ENCODE measurements at regions not wholly inside any gene's neighbourhood (a gene's known extent, or its start where the extent isn't known, plus 50 kb on each side); places are given as distances from the start of the nearest gene placed in this dataset.
"Not testable (repeated sequence)": the region's sequence is repeated elsewhere in the genome, so short reads cannot be mapped to it uniquely, and the experiment has no call there.

DNA sequence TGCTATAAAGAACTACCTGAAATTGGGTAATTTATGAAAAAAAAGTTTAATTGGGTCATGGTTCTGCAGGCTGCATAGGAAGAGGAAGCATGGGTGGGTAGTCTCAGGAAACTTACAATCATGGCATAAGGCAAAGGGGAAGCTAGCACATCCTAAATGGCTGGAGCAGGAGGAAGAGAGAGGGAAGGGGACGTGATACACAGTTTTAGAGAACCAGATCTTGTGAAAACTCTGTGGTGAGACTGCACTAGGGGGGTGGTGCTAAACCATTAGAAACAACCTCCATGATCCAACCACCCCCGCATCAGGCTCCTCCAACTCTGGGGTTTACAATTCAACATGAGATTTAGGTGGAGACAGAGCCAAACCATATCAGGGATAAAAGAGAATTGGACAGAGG lies 624.2 kb downstream of the PRR16 start:
- no peak for DNase-seq
- 81 to 90% methylated on average over 2 of the region's 2 CpGs for WGBS, 2 donors
- H3K4me1 ChIP-seq, result no peaks in the 10 kb centered on the region
- intact Hi-C loops (cut with DNase I), result no loop called here
- H3K4me3 ChIP-seq, result no peak overlapping the region
- H3K27me3 ChIP-seq, result no peaks in the 10 kb centered on the region
- H3K36me3 ChIP-seq, result no peaks in the 10 kb centered on the region
- H3K27ac ChIP-seq, result no peak overlapping the region
- H3K9me3 ChIP-seq, result no peaks in the 10 kb centered on the region
- TF ChIP-seq, protein P1, sequence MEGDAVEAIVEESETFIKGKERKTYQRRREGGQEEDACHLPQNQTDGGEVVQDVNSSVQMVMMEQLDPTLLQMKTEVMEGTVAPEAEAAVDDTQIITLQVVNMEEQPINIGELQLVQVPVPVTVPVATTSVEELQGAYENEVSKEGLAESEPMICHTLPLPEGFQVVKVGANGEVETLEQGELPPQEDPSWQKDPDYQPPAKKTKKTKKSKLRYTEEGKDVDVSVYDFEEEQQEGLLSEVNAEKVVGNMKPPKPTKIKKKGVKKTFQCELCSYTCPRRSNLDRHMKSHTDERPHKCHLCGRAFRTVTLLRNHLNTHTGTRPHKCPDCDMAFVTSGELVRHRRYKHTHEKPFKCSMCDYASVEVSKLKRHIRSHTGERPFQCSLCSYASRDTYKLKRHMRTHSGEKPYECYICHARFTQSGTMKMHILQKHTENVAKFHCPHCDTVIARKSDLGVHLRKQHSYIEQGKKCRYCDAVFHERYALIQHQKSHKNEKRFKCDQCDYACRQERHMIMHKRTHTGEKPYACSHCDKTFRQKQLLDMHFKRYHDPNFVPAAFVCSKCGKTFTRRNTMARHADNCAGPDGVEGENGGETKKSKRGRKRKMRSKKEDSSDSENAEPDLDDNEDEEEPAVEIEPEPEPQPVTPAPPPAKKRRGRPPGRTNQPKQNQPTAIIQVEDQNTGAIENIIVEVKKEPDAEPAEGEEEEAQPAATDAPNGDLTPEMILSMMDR (IDR thresholded peaks at IDR 0.05), result no peak
- no peak for TF ChIP-seq EP300 (IDR thresholded peaks at IDR 0.05)
- TF ChIP-seq POLR2AphosphoS5 (IDR thresholded peaks at IDR 0.05), result no peak
- TF ChIP-seq POLR2A (IDR thresholded peaks at IDR 0.05), result no peak

DNA sequence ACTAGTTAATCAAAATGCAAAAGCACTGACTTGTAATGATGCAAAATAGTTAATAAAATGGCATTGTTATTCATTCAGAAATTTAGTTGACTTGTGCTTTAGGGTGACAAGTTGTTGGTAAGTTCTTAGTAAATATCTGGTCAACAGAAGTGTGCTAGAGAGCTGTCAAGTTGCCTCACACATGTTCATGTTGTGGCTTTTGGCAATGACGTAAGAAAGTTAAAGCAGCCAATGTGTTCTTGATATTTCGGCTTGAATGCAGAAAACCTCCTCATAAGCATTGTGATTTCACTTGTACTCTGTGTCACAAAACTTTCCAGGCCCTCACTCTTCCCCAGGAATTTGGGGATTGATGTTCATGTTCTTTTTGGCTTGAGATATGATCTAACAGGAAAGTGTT lies 626.7 kb downstream of the PRR16 start:
- H3K27me3 ChIP-seq, result no peaks in the 10 kb centered on the region
- TF ChIP-seq POLR2AphosphoS5 (IDR thresholded peaks at IDR 0.05) (no peak), POLR2A (IDR thresholded peaks at IDR 0.05) (no peak), EP300 (IDR thresholded peaks at IDR 0.05) (no peak)
- TF ChIP-seq, protein P1 (IDR thresholded peaks at IDR 0.05), result no peak
- WGBS, 2 donors, result 80 to 86% methylated on average over 2 of the region's 2 CpGs
- no peaks in the 10 kb centered on the region for H3K9me3 ChIP-seq
- H3K36me3 ChIP-seq, result no peaks in the 10 kb centered on the region
- H3K27ac ChIP-seq, result no peak overlapping the region
- intact Hi-C loops (cut with DNase I), result no loop called here
- no peaks in the 10 kb centered on the region for H3K4me1 ChIP-seq
- no peak for DNase-seq
- no peak overlapping the region for H3K4me3 ChIP-seq

DNA sequence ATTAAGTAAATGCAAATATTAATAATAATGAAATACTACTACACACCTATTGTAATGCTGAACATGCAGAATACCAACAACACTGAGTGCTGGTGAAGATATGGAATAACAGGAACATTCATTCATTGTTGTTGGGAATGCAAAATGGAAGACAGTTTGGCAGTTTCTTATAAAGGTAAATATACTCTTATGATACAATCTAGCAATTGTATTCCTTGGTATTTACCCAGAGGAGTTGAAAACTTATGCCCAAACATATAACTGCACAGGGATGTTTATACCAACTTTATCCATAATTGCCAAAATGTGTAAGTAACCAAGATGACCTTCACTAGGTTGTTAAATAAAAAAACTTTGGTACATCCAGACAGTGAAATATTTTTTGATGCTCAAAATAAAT lies 636.8 kb downstream of the PRR16 start:
- no peak for TF ChIP-seq POLR2A (IDR thresholded peaks at IDR 0.05)
- no peak for TF ChIP-seq POLR2AphosphoS5 (IDR thresholded peaks at IDR 0.05)
- TF ChIP-seq, protein P1 (IDR thresholded peaks at IDR 0.05), result no peak
- no peak for TF ChIP-seq EP300 (IDR thresholded peaks at IDR 0.05)
- H3K36me3 ChIP-seq, result no peaks in the 10 kb centered on the region
- intact Hi-C loops (cut with DNase I), result no loop called here
- H3K4me3 ChIP-seq, result no peak overlapping the region
- DNase-seq, result no peak
- no peak overlapping the region for H3K27ac ChIP-seq
- H3K27me3 ChIP-seq, result no peaks in the 10 kb centered on the region
- H3K9me3 ChIP-seq, result no peaks in the 10 kb centered on the region
- no peaks in the 10 kb centered on the region for H3K4me1 ChIP-seq

DNA sequence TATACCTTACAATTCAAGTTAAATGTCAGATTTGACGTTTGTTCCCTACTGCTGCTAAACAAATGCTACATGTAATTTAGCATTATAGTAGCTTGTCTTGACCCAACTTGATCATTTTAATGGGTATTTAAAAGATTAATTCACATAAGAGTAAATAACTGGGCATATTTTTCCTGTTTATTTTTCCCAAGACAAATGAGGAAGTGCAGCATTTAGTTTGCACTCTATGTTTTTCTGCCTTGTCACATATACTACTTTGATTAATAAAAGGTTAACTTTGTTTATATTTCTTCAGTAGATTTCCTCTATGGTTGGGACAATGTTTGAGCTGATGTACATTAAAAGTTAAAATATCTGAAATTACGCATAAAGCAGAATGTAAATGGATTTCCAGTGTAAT lies 641.8 kb downstream of the PRR16 start:
- Histone ChIP-seq H3K36me3 (no peaks in the 10 kb centered on the region), H3K9me3 (no peaks in the 10 kb centered on the region), H3K4me1 (no peaks in the 10 kb centered on the region), H3K4me3 (no peak overlapping the region), H3K27ac (no peak overlapping the region), H3K27me3 (no peaks in the 10 kb centered on the region)
- no peak for DNase-seq
- 66 to 89% methylated on average over 2 of the region's 2 CpGs for WGBS, 2 donors
- intact Hi-C loops (cut with DNase I), result no loop called here
- TF ChIP-seq POLR2AphosphoS5 (IDR thresholded peaks at IDR 0.05), result no peak
- no peak for TF ChIP-seq POLR2A (IDR thresholded peaks at IDR 0.05)
- TF ChIP-seq, protein P1 (IDR thresholded peaks at IDR 0.05), result no peak
- no peak for TF ChIP-seq EP300 (IDR thresholded peaks at IDR 0.05)

DNA sequence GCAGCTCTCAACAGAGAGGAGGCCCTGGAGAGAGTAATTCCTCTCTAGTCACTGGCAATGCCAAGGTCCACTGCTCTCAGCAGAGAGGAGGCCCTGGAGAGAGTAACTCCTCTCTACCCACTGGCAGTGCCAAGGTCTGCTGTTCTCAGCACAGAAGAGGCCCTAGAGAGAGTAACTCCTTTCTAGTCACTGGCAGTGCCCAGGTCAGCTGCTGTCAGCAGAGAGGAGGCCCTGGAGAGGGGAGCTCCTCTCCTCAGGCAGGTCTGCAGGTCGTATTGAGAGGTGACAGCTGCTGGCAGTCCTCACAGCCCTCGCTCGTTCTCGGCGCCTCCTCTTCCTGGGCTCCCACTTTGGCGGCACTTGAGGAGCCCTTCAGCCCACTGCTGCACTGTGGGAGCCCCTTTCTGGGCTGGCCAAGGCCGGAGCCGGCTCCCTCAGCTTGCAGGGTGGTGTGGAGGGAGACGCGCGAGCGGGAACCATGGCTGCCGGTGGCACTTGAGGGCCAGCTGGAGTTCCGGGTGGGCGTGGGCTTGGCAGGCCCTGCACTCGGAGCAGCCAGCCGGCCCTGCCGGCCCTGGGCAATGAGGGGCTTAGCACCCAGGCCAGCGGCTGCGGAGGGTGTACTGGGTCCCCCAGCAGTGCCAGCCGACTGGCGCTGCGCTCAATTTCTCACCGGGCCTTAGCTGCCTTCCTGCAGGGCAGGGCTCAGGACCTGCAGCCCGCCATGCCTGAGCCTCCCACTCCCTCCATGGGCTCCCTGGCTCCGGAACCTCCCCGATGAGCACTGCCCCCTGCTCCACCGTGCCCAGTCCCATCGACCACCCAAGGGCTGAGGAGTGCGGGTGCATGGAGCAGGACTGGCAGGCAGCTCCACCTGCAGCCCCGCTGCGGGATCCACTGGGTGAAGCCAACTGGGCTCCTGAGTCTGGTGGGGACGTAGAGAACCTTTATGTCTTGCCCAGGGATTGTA lies 642.9 kb downstream of the PRR16 start:
- H3K4me1 ChIP-seq; intact Hi-C loops (cut with DNase I); H3K4me3 ChIP-seq; DNase-seq; H3K9me3 ChIP-seq; H3K27me3 ChIP-seq; H3K27ac ChIP-seq; H3K36me3 ChIP-seq: not testable (repeated sequence)
- WGBS, 2 donors, result 88 to 93% methylated on average over 33 of the region's 33 CpGs

All from sigmoid colon (tissue), 6 donors.